ENCODE measurements at regions not wholly inside any gene's neighbourhood (a gene's known extent, or its start where the extent isn't known, plus 50 kb on each side); places are given as distances from the start of the nearest gene placed in this dataset.

- TF ChIP-seq CTCF (IDR thresholded peaks at IDR 0.05): no peak
- TF ChIP-seq POLR2A (IDR thresholded peaks at IDR 0.05): no peak
These were observed 324.1 kb upstream of the FLRT2 start for GRCh38 chr14:85205875-85206274.
